OCI-LY1 (cell line): ENCODE measurements at regions not wholly inside any gene's neighbourhood (a gene's known extent, or its start where the extent isn't known, plus 50 kb on each side); places are given as distances from the start of the nearest gene placed in this dataset.

Source experiments
- H2AFZ ChIP-seq: fragments of 200-600 bp; sonication (generic), shearing (Covaris generic); 2 replicates; pipeline ENCODE4 v1.6.0; 2014; ENCODE audit warnings: antibody characterized with exemption, mild to moderate bottlenecking, low read length
- H3F3A ChIP-seq: fragments of 200-600 bp; sonication (generic), shearing (Covaris generic); 2 replicates; pipeline ENCODE4 v1.6.0; 2014; ENCODE audit warnings: mild to moderate bottlenecking, antibody characterized with exemption, low read length, moderate library complexity; ENCODE audit not compliant: insufficient read depth
- H3K27ac ChIP-seq: fragments of 200-600 bp; sonication (generic); 2 replicates; pipeline ENCODE4 v1.5.1; 2014; ENCODE audit warnings: low read length, mixed run types, mild to moderate bottlenecking, low read depth; ENCODE audit not compliant: poor library complexity, severe bottlenecking
- H3K27me3 ChIP-seq: fragments of 200-600 bp; sonication (generic); 2 replicates; pipeline ENCODE4 v1.6.0; 2014; ENCODE audit warnings: antibody characterized with exemption, mild to moderate bottlenecking, low read length, moderate library complexity; ENCODE audit not compliant: insufficient read depth
- H3K36me3 ChIP-seq: fragments of 200-600 bp; sonication (generic); 2 replicates; pipeline ENCODE4 v1.6.1; 2014; ENCODE audit warnings: mild to moderate bottlenecking, antibody characterized with exemption, low read length, moderate library complexity, mixed read lengths; ENCODE audit not compliant: insufficient read depth
- H3K4me1 ChIP-seq: fragments of 200-600 bp; sonication (generic); 2 replicates; pipeline ENCODE4 v1.5.1; 2014; ENCODE audit warnings: mild to moderate bottlenecking, low read length, moderate library complexity; ENCODE audit not compliant: insufficient read depth, severe bottlenecking
- H3K4me2 ChIP-seq: fragments of 200-600 bp; sonication (generic), shearing (Covaris generic); 2 replicates; pipeline ENCODE4 v1.6.1; 2014; ENCODE audit warnings: low read length
- H3K4me3 ChIP-seq: fragments of 200-600 bp; sonication (generic); 2 replicates; pipeline ENCODE4 v1.5.1; 2014; ENCODE audit warnings: low read length, low read depth, mild to moderate bottlenecking, mixed read lengths; ENCODE audit not compliant: poor library complexity, severe bottlenecking
- H3K79me2 ChIP-seq: fragments of 200-600 bp; shearing (Covaris generic); 2 replicates; pipeline ENCODE4 v1.6.1; 2016; ENCODE audit warnings: mixed run types, low read length, mixed read lengths; ENCODE audit not compliant: insufficient read depth
- H3K9ac ChIP-seq: fragments of 200-600 bp; sonication (generic), shearing (Covaris generic); 2 replicates; pipeline ENCODE4 v1.6.1; 2014; ENCODE audit warnings: mild to moderate bottlenecking, low read length, mixed read lengths
- H3K9me2 ChIP-seq: fragments of 200-600 bp; sonication (generic), shearing (Covaris generic); 2 replicates; pipeline ENCODE4 v1.6.1; 2014; ENCODE audit warnings: low read depth, mild to moderate bottlenecking, low read length, mixed read lengths
- H3K9me3 ChIP-seq: fragments of 200-600 bp; shearing (Covaris generic); 2 replicates; pipeline ENCODE4 v1.6.1; 2014; ENCODE audit warnings: low read length, mixed read lengths
- H4K20me1 ChIP-seq: fragments of 200-600 bp; sonication (generic), shearing (Covaris generic); 2 replicates; pipeline ENCODE4 v1.6.0; 2016; ENCODE audit warnings: mild to moderate bottlenecking, low read length; ENCODE audit not compliant: insufficient read depth
- CTCF ChIP-seq: fragments of 200-600 bp; sonication (generic), shearing (Covaris generic); IDR thresholded peaks from 2 replicates; pipeline ENCODE4 v1.5.1; 2017; ENCODE audit warnings: mild to moderate bottlenecking, antibody characterized with exemption, low read length, moderate library complexity, mixed read lengths
- EZH2 ChIP-seq: fragments of 200-600 bp; sonication (generic), shearing (Covaris generic); IDR thresholded peaks from 2 replicates; pipeline ENCODE4 v1.8.0; 2017; ENCODE audit warnings: borderline replicate concordance, mixed run types, mild to moderate bottlenecking, antibody characterized with exemption, low read length, moderate library complexity, mixed read lengths

DNA sequence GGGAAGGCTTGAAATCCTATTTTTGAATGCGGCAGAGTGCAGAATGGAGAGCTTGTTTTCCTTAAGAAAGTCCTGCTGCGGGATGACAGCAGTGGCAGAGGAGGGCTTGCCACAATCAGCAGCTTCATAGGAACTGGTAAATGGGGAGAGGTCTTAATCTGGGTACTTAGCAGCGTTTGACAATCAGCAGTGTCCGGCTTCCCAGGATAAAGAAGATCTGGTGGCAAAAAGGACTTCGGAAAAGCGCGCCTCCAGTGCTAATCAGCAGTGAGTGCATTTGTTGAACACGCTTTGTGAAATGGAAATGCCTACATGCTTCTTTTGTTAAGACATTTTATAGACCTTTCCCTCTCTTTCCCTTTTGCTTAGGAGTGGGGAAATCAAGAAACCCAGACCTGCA is 735.7 kb downstream of the QKI start:
- Histone ChIP-seq H3K9ac (no peak overlapping the region), H3K27me3 (no peaks in the 10 kb centered on the region; the same call in 1 of the 2 replicates), H3K36me3 (no peaks in the 10 kb centered on the region), H3K4me1 (no peaks in the 10 kb centered on the region), H3K4me2 (no peak overlapping the region), H3K4me3 (no peak overlapping the region), H3K79me2 (no peaks in the 10 kb centered on the region), H4K20me1 (no peaks in the 10 kb centered on the region), H3K9me3 (no peaks in the 10 kb centered on the region), H2AFZ (no peak overlapping the region), H3K9me2 (no peaks in the 10 kb centered on the region), H3K27ac (no peak overlapping the region), H3F3A (no peaks in the 10 kb centered on the region)
- no peak for TF ChIP-seq EZH2
- no peak for TF ChIP-seq CTCF

DNA sequence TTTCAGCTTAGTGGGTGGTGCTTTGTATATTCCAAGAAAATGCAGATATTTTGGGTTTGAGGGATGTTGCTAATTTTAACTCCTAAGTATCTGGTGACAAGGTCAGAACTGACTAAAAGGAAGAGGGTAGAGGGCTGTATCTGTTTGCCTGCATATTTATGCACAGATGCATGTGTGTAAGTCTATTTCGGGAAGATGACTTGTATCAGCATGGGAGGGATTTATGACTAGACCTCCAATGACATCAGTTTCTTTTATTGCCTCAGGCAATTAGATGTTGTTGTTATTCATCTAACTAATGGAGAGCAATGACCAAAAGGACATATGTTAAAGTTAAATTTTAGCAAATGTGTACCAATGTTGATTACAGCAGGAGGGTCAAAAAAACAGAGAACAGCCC is 734.3 kb downstream of the QKI start:
- no peak overlapping the region for H3K4me3 ChIP-seq
- no peaks in the 10 kb centered on the region for H3F3A ChIP-seq
- H3K9ac ChIP-seq: no peak overlapping the region
- no peak overlapping the region for H3K27ac ChIP-seq
- no peaks in the 10 kb centered on the region for H3K36me3 ChIP-seq
- no peaks in the 10 kb centered on the region for H3K4me1 ChIP-seq
- no peaks in the 10 kb centered on the region for H3K79me2 ChIP-seq
- no peaks in the 10 kb centered on the region for H3K9me2 ChIP-seq
- no peak for TF ChIP-seq CTCF
- TF ChIP-seq EZH2: no peak
- H3K9me3 ChIP-seq: no peaks in the 10 kb centered on the region
- no peaks in the 10 kb centered on the region; the same call in 1 of the 2 replicates for H3K27me3 ChIP-seq
- H4K20me1 ChIP-seq: no peaks in the 10 kb centered on the region
- no peak overlapping the region for H2AFZ ChIP-seq
- H3K4me2 ChIP-seq: no peak overlapping the region

DNA sequence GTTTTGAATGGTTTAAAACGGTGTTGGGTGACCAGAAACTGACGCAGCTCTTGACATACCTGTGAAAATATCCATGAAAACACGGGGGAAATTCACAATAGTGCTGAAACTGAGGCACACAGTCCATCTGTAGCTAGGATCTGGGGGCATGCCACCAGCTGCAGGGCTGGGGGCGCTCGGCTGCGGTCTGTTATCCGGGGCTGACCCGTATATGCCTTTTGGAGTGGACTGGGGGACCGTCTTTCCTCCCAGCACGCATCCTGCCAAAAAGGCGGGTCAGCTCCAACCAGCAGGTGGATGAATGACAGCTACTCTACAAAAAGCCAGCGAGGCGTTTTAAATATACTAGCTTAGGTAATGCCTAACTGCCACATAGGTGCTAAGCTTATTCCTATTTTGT is 729.8 kb downstream of the QKI start:
- Histone ChIP-seq H3K4me2 (no peak overlapping the region), H3K4me1 (no peaks in the 10 kb centered on the region)

More for the DNA sequence above, 729.8 kb downstream of the QKI start:
- H3K79me2 ChIP-seq: no peaks in the 10 kb centered on the region
- no peaks in the 10 kb centered on the region for H3K9me3 ChIP-seq
- H3K27me3 ChIP-seq: no peaks in the 10 kb centered on the region
- TF ChIP-seq EZH2 (no peak), CTCF (no peak)
- H3K9ac ChIP-seq: no peak overlapping the region
- no peaks in the 10 kb centered on the region for H3K36me3 ChIP-seq
- H4K20me1 ChIP-seq: no peaks in the 10 kb centered on the region
- no peak overlapping the region for H3K4me3 ChIP-seq
- H3F3A ChIP-seq: no peaks in the 10 kb centered on the region
- H3K9me2 ChIP-seq: no peaks in the 10 kb centered on the region
- H3K27ac ChIP-seq: no peak overlapping the region
- H2AFZ ChIP-seq: no peak overlapping the region
